Peyer's patch (tissue), 4 donors: ENCODE measurements at regions not wholly inside any gene's neighbourhood (a gene's known extent, or its start where the extent isn't known, plus 50 kb on each side); places are given as distances from the start of the nearest gene placed in this dataset.

ENCODE experiments used
- CTCF ChIP-seq, 6 experiments: fragments of 450-650 bp in 4 of 6; fragments of 200-600 bp in 2 of 6; sonication (generic) in 1 of 6; IDR thresholded peaks; one replicate each; pipeline ENCODE4 v1.5.1; 2017 to 2019; ENCODE audit warnings: antibody characterized with exemption in 6 of 6, mild to moderate bottlenecking in 3 of 6, moderate library complexity in 1 of 6
- POLR2A ChIP-seq, 2 donors: fragments of 450-650 bp; IDR thresholded peaks; one replicate each; pipeline ENCODE4 v1.5.1; 2017; ENCODE audit warnings: antibody characterized with exemption in 2 of 2, mild to moderate bottlenecking in 2 of 2, moderate library complexity in 2 of 2

DNA sequence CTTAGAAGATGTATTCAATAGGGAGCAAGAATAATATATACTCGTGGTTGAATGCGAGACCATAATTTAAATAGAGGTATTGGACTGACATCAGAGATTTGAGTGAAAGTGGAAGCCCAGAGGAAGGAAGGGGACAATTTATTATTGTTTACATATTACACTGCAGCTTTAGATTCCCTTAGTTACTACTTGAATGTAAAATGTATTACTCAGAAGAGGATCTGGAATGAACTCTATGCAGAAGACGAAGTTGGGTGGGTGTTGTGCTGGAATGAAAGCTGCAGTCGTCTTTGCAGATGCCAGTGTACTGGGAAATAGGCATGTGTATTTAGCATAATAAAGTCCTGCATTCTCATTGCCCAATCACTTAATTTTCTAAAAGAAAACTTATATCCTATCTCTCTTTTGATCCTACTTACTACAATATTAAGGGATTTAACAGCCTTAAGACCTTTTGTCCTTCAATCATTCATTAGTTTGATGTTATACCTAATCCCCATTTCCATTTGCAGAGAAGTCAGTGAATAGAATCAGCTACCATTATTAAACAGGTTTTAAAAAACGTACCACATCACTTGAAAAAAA is 570.7 kb upstream of the WWC1 start:
- TF ChIP-seq POLR2A (IDR thresholded peaks at IDR 0.05) (no peak), CTCF (IDR thresholded peaks at IDR 0.05) (no peak)
